Spinal cord (tissue), 9 donors: ENCODE measurements at regions not wholly inside any gene's neighbourhood (a gene's known extent, or its start where the extent isn't known, plus 50 kb on each side); places are given as distances from the start of the nearest gene placed in this dataset.

Experiments
- DNase-seq, 6 donors: peaks; one replicate each; pipeline versions ENCODE4 v3.0.0 to v3.0.0-alpha.2; 2013 to 2015; ENCODE audit warnings: low spot score in 6 of 6, low read depth in 4 of 6
- H3K27ac ChIP-seq: one replicate; pipeline ENCODE4 v1.5.1; 2013; ENCODE audit warnings: low read depth, low read length, control low read depth
- H3K27me3 ChIP-seq: one replicate; pipeline ENCODE4 v1.6.1; 2013; ENCODE audit warnings: low read length; ENCODE audit not compliant: control insufficient read depth, insufficient read depth
- H3K36me3 ChIP-seq: one replicate; pipeline ENCODE4 v1.6.1; 2013; ENCODE audit warnings: low read length; ENCODE audit not compliant: control insufficient read depth, insufficient read depth
- H3K4me1 ChIP-seq: one replicate; pipeline ENCODE4 v1.6.1; 2013; ENCODE audit warnings: low read length; ENCODE audit not compliant: control insufficient read depth, insufficient read depth
- H3K4me3 ChIP-seq: one replicate; pipeline ENCODE4 v1.5.1; 2013; ENCODE audit warnings: low read depth, low read length, control low read depth
- H3K9me3 ChIP-seq: one replicate; pipeline ENCODE4 v1.6.1; 2013; ENCODE audit warnings: low read length; ENCODE audit not compliant: control insufficient read depth, insufficient read depth
- WGBS: methylation state at CpG from one replicate; pipeline ENCODE4 v1.1.5; 2013; ENCODE audit warnings: missing lambda C conversion rate; ENCODE audit not compliant: insufficient coverage; 5-methylcytosine and 5-hydroxymethylcytosine counted together
- donor health status: healthy.

- DNase-seq: no peak
- WGBS: no CpG with 5 or more reads among the region's 4 CpGs
- no peaks in the 10 kb centered on the region for H3K27me3 ChIP-seq
- no peaks in the 10 kb centered on the region for H3K9me3 ChIP-seq
- no peak overlapping the region for H3K4me3 ChIP-seq
- H3K36me3 ChIP-seq: no peaks in the 10 kb centered on the region
- no peaks in the 10 kb centered on the region for H3K4me1 ChIP-seq
- H3K27ac ChIP-seq: no peak overlapping the region
These were observed 97.5 kb upstream of the KCNJ3 start for GRCh38 chr2:154600927-154601494.

DNA sequence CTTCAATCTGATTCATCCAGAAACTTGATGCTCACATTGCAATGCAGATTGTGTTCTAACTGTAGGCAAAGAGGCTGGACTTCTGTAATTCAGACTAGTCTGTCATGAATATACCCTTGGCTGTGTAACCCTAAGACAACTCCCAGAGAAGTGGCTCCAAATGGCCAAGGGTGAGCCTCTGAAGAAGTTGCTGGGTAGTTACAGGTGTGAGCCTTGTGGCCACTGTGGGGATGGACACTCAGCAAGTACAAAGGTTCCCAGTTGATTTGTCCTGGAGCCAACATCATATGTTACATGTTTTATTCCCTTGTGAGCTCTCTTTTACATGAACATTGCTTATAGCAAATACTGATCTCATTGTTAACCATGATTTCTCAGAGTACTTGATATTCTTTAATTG lies 94.8 kb upstream of the KCNJ3 start:
- Histone ChIP-seq H3K9me3 (no peaks in the 10 kb centered on the region), H3K27me3 (no peaks in the 10 kb centered on the region), H3K27ac (no peak overlapping the region), H3K36me3 (no peaks in the 10 kb centered on the region), H3K4me3 (no peak overlapping the region), H3K4me1 (no peaks in the 10 kb centered on the region)
- no peak for DNase-seq

DNA sequence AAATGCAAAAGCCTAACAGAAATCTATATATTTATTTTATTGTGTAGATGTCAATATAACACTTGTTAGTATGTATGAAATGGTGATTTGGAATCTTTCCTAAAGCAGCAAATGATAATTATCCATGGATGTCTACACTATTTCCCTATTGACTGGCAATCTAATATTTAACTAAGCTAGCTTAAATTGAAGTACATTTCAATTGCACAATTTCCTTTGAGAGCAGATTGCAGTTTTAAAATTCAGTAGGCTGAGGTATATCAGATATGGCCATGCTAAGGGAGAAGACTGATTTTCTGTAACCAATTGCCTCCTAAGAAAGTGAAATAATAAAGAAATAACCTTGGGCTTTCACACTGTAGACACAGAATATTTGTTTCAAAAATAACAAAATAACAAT lies 90.1 kb upstream of the KCNJ3 start:
- no peaks in the 10 kb centered on the region for H3K4me1 ChIP-seq
- no peak overlapping the region for H3K4me3 ChIP-seq
- DNase-seq: peak in 1 of 6 donors; percentile 40
- no peak overlapping the region for H3K27ac ChIP-seq
- no peaks in the 10 kb centered on the region for H3K9me3 ChIP-seq
- no peaks in the 10 kb centered on the region for H3K36me3 ChIP-seq
- H3K27me3 ChIP-seq: no peaks in the 10 kb centered on the region

- H3K27me3 ChIP-seq: no peaks in the 10 kb centered on the region
- no peaks in the 10 kb centered on the region for H3K36me3 ChIP-seq
- H3K4me1 ChIP-seq: no peaks in the 10 kb centered on the region
- DNase-seq: no peak
- H3K9me3 ChIP-seq: no peaks in the 10 kb centered on the region
- no peak overlapping the region for H3K27ac ChIP-seq
- H3K4me3 ChIP-seq: no peak overlapping the region
These were observed 83.6 kb upstream of the KCNJ3 start for GRCh38 chr2:154614906-154615305.

GRCh38 chr2:154616659-154617058 lies 81.8 kb upstream of the KCNJ3 start:
- WGBS: 89% methylated on average over 13 of the region's 15 CpGs
- no peaks in the 10 kb centered on the region for H3K4me1 ChIP-seq
- H3K4me3 ChIP-seq: no peak overlapping the region
- DNase-seq: no peak
- no peak overlapping the region for H3K27ac ChIP-seq
- H3K36me3 ChIP-seq: no peaks in the 10 kb centered on the region
- no peaks in the 10 kb centered on the region for H3K27me3 ChIP-seq
- no peaks in the 10 kb centered on the region for H3K9me3 ChIP-seq

DNA sequence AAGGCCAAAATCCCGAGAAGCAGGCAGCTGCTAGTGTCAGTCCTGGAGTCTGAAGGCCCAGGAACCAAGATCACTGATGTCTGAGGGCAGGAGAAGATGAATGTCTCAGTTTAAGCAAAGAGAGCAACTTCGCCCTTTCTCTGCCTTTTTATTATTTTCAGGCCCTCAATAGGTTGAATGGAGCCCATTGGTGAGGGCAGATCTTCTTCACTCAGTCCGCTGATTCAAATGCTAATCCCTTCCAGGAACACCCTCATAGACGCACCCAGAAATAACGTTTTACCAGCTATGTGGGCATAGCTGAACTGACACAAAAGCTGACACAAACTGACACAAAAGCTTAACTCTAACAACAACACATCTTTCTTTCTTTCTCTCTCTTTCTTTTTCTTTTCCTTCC lies 78.0 kb upstream of the KCNJ3 start:
- Histone ChIP-seq H3K27ac (no peak overlapping the region), H3K4me3 (no peak overlapping the region), H3K4me1 (no peaks in the 10 kb centered on the region), H3K27me3 (no peaks in the 10 kb centered on the region), H3K9me3 (no peaks in the 10 kb centered on the region), H3K36me3 (no peaks in the 10 kb centered on the region)
- DNase-seq: no peak
- 41% methylated on average over 5 of the region's 5 CpGs for WGBS

DNA sequence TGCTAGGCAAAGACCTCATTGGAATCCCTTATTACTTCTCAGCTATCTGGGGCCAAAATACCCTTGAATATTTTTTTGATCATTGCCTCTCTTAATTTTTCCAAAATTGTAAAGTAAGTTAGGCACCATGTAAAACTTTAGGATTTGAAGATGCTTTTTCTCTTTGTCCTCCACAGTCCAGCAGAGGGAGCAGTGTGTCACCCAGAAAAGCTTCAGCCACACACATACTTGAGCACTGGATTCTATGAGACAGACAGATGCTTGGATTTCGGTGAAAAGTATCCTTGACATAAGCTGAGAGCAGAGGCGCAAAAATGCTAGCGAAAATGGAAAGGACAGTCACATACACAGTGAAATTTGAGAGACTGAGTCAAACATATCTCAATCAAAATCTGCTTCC lies 74.7 kb upstream of the KCNJ3 start:
- Histone ChIP-seq H3K27ac (no peak overlapping the region), H3K9me3 (no peaks in the 10 kb centered on the region), H3K27me3 (no peaks in the 10 kb centered on the region), H3K4me3 (no peak overlapping the region), H3K4me1 (no peaks in the 10 kb centered on the region), H3K36me3 (no peaks in the 10 kb centered on the region)
- 31% methylated on average over 3 of the region's 3 CpGs for WGBS
- peak; percentile 49 to 94 (median 61) for DNase-seq

GRCh38 chr2:154637456-154637855 lies 61.0 kb upstream of the KCNJ3 start:
- no peaks in the 10 kb centered on the region for H3K4me1 ChIP-seq
- DNase-seq: peak in 2 of 6 donors; percentile 20 to 50
- no peak overlapping the region for H3K27ac ChIP-seq
- H3K27me3 ChIP-seq: no peaks in the 10 kb centered on the region
- H3K36me3 ChIP-seq: no peaks in the 10 kb centered on the region
- H3K9me3 ChIP-seq: no peaks in the 10 kb centered on the region
- no peak overlapping the region for H3K4me3 ChIP-seq

DNA sequence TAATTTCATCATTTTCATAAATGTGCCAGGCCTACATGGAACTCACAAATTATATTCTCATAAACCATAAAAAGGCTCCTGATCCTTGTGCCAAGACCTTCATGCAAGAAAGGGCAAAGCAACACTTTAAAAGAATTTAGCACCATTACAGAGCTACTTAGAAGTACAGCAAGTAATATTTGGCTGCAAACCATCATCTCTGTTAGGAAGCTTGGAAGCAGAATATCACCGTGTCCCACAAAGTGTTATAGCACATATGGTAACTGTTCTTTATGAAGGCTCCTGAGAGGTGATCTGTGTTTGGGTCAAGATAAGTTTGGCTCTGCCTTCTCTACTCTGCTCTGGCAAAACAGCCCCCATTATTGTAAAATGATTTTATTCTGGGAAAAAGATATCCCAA lies 59.7 kb upstream of the KCNJ3 start:
- DNase-seq: peak in 2 of 6 donors; percentile 7 to 74
- H3K9me3 ChIP-seq: no peaks in the 10 kb centered on the region
- H3K27me3 ChIP-seq: no peaks in the 10 kb centered on the region
- H3K36me3 ChIP-seq: no peaks in the 10 kb centered on the region
- no peak overlapping the region for H3K27ac ChIP-seq
- H3K4me3 ChIP-seq: no peak overlapping the region
- WGBS: no CpG with 5 or more reads among the region's 1 CpG
- H3K4me1 ChIP-seq: no peaks in the 10 kb centered on the region

DNA sequence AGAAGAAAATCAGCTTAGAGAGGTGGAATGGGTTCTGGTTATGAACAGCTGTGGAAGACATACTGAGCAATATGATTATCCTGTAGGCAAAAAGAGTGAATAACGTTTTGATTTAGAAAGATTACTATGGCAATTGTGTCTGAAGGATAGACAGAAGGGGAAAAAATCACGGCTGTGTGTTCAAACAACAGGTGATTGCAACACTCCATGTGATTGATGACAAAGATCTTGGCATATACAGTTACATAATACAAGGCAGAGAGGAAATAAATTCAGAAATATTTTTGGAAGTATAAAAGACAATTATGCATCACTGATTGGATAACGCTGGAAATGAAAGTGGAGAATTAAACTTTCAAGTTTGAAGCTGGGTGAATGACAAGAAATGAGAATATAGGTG lies 58.5 kb upstream of the KCNJ3 start:
- Histone ChIP-seq H3K36me3 (no peaks in the 10 kb centered on the region), H3K27ac (no peak overlapping the region), H3K4me3 (no peak overlapping the region), H3K9me3 (no peaks in the 10 kb centered on the region), H3K27me3 (no peaks in the 10 kb centered on the region), H3K4me1 (no peaks in the 10 kb centered on the region)
- no peak for DNase-seq
- 92% methylated on average over 2 of the region's 3 CpGs for WGBS
